ENCODE measurements at regions not wholly inside any gene's neighbourhood (a gene's known extent, or its start where the extent isn't known, plus 50 kb on each side); places are given as distances from the start of the nearest gene placed in this dataset.

DNA sequence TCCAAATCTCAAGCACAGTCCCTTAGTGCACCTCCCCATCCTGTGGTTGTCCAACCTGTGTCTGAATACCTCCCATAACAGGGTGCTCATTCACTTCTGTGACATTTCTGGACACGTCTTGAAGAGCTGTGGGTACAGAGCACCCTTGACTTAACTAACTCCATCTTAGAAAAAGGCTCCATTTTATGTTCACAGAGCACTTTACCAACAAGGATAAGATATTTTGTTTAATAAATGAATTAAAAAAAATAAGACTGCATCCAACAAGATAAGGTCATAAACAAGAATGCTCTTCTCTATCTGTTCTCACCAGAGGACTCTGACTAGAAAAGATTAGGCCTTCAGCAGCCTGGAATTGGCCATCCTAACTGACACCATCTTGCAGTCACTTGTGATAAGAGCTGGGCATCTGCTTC is 335.2 kb upstream of the ZNF32 start:
- no peak for DNase-seq
- no TSS peak for BruUV-seq (replicated peaks)
- H3K4me1 Mint-ChIP-seq (ENCODE audit: low read depth, unreplicated experiment): no peaks in the 10 kb centered on the region
- no peak overlapping the region for H3K27ac Mint-ChIP-seq (ENCODE audit: unreplicated experiment)
- intact Hi-C loops (cut with micrococcal nuclease; ENCODE audit: unreplicated experiment): no loop called here
- no peaks in the 10 kb centered on the region for H3K27me3 Mint-ChIP-seq (ENCODE audit: unreplicated experiment)
- H3K4me3 Mint-ChIP-seq (ENCODE audit: low read depth, unreplicated experiment): no peak overlapping the region
- H3K36me3 Mint-ChIP-seq (ENCODE audit: insufficient read depth, unreplicated experiment): no peaks in the 10 kb centered on the region
- peaks cover 2% of the 10 kb centered on the region for H3K9me3 Mint-ChIP-seq (ENCODE audit: low read depth, unreplicated experiment)
- CTCF ChIA-PET: no interaction called here
- TF ChIP-seq, protein P1, sequence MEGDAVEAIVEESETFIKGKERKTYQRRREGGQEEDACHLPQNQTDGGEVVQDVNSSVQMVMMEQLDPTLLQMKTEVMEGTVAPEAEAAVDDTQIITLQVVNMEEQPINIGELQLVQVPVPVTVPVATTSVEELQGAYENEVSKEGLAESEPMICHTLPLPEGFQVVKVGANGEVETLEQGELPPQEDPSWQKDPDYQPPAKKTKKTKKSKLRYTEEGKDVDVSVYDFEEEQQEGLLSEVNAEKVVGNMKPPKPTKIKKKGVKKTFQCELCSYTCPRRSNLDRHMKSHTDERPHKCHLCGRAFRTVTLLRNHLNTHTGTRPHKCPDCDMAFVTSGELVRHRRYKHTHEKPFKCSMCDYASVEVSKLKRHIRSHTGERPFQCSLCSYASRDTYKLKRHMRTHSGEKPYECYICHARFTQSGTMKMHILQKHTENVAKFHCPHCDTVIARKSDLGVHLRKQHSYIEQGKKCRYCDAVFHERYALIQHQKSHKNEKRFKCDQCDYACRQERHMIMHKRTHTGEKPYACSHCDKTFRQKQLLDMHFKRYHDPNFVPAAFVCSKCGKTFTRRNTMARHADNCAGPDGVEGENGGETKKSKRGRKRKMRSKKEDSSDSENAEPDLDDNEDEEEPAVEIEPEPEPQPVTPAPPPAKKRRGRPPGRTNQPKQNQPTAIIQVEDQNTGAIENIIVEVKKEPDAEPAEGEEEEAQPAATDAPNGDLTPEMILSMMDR (IDR thresholded peaks at IDR 0.05; ENCODE audit: unreplicated experiment): no peak

- no TSS peak for BruUV-seq (replicated peaks)
- no peaks in the 10 kb centered on the region for H3K4me1 Mint-ChIP-seq (ENCODE audit: low read depth, unreplicated experiment)
- H3K36me3 Mint-ChIP-seq (ENCODE audit: insufficient read depth, unreplicated experiment): no peaks in the 10 kb centered on the region
- DNase-seq: no peak
- intact Hi-C loops (cut with micrococcal nuclease; ENCODE audit: unreplicated experiment): no loop called here
- H3K9me3 Mint-ChIP-seq (ENCODE audit: low read depth, unreplicated experiment): no peaks in the 10 kb centered on the region
- H3K27ac Mint-ChIP-seq (ENCODE audit: unreplicated experiment): no peak overlapping the region
- CTCF ChIA-PET: no interaction called here
- H3K4me3 Mint-ChIP-seq (ENCODE audit: low read depth, unreplicated experiment): no peak overlapping the region
- TF ChIP-seq, protein P1 (IDR thresholded peaks at IDR 0.05; ENCODE audit: unreplicated experiment): no peak
- no peaks in the 10 kb centered on the region for H3K27me3 Mint-ChIP-seq (ENCODE audit: unreplicated experiment)
Measured at GRCh38 chr10:43983405-43983804, 334.7 kb upstream of the ZNF32 start.

GRCh38 chr10:43982250-43982649 is 333.6 kb upstream of the ZNF32 start:
- CTCF ChIA-PET: no interaction called here
- DNase-seq: no peak
- no peak overlapping the region for H3K4me3 Mint-ChIP-seq (ENCODE audit: low read depth, unreplicated experiment)
- no peaks in the 10 kb centered on the region for H3K4me1 Mint-ChIP-seq (ENCODE audit: low read depth, unreplicated experiment)
- no peak overlapping the region for H3K27ac Mint-ChIP-seq (ENCODE audit: unreplicated experiment)
- no peaks in the 10 kb centered on the region for H3K36me3 Mint-ChIP-seq (ENCODE audit: insufficient read depth, unreplicated experiment)
- TF ChIP-seq, protein P1 (IDR thresholded peaks at IDR 0.05; ENCODE audit: unreplicated experiment): no peak
- no peaks in the 10 kb centered on the region for H3K27me3 Mint-ChIP-seq (ENCODE audit: unreplicated experiment)
- no TSS peak for BruUV-seq (replicated peaks)
- intact Hi-C loops (cut with micrococcal nuclease; ENCODE audit: unreplicated experiment): no loop called here
- H3K9me3 Mint-ChIP-seq (ENCODE audit: low read depth, unreplicated experiment): no peaks in the 10 kb centered on the region

GRCh38 chr10:43981696-43982095 is 333.0 kb upstream of the ZNF32 start:
- intact Hi-C loops (cut with micrococcal nuclease; ENCODE audit: unreplicated experiment): no loop called here
- H3K36me3 Mint-ChIP-seq (ENCODE audit: insufficient read depth, unreplicated experiment): no peaks in the 10 kb centered on the region
- DNase-seq: no peak
- TF ChIP-seq, protein P1 (IDR thresholded peaks at IDR 0.05; ENCODE audit: unreplicated experiment): no peak
- BruUV-seq (replicated peaks): no TSS peak
- H3K27me3 Mint-ChIP-seq (ENCODE audit: unreplicated experiment): no peaks in the 10 kb centered on the region
- H3K4me3 Mint-ChIP-seq (ENCODE audit: low read depth, unreplicated experiment): no peak overlapping the region
- CTCF ChIA-PET: no interaction called here
- no peaks in the 10 kb centered on the region for H3K4me1 Mint-ChIP-seq (ENCODE audit: low read depth, unreplicated experiment)
- H3K9me3 Mint-ChIP-seq (ENCODE audit: low read depth, unreplicated experiment): no peaks in the 10 kb centered on the region
- no peak overlapping the region for H3K27ac Mint-ChIP-seq (ENCODE audit: unreplicated experiment)

DNA sequence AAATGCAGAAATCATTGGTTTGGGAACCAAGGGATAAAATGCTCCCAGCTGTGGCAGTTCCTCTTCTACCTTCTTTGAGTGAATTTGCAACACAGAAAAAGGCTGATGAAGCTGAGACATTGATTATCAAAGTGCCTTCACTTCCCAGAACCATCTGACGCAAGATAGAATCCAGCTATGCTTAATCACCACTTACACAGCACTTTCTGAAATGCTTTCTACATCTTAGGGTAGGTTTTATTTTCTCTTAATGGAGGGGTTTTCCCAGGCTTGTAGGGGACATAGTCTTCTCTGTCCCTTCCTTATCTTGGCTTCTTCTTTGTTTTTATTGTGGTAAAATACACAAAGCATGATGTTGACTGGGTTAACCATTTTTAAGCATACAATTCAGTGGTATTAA is 332.6 kb upstream of the ZNF32 start:
- H3K9me3 Mint-ChIP-seq (ENCODE audit: low read depth, unreplicated experiment): no peaks in the 10 kb centered on the region
- DNase-seq: no peak
- no peak overlapping the region for H3K4me3 Mint-ChIP-seq (ENCODE audit: low read depth, unreplicated experiment)
- intact Hi-C loops (cut with micrococcal nuclease; ENCODE audit: unreplicated experiment): no loop called here
- no peak overlapping the region for H3K27ac Mint-ChIP-seq (ENCODE audit: unreplicated experiment)
- no TSS peak for BruUV-seq (replicated peaks)
- H3K36me3 Mint-ChIP-seq (ENCODE audit: insufficient read depth, unreplicated experiment): no peaks in the 10 kb centered on the region
- CTCF ChIA-PET: no interaction called here
- TF ChIP-seq, protein P1 (IDR thresholded peaks at IDR 0.05; ENCODE audit: unreplicated experiment): no peak
- no peaks in the 10 kb centered on the region for H3K27me3 Mint-ChIP-seq (ENCODE audit: unreplicated experiment)
- no peaks in the 10 kb centered on the region for H3K4me1 Mint-ChIP-seq (ENCODE audit: low read depth, unreplicated experiment)

All from Calu3 (cell line).